HG03045 (cell line): ENCODE measurements at regions not wholly inside any gene's neighbourhood (a gene's known extent, or its start where the extent isn't known, plus 50 kb on each side); places are given as distances from the start of the nearest gene placed in this dataset.

Experiments
- ATAC-seq: cut with Tn5 transposase; IDR thresholded peaks from one replicate; pipeline ENCODE4 v1.9.1; 2021; ENCODE audit warnings: mild to moderate bottlenecking, moderate library complexity; ENCODE audit not compliant: unreplicated experiment

DNA sequence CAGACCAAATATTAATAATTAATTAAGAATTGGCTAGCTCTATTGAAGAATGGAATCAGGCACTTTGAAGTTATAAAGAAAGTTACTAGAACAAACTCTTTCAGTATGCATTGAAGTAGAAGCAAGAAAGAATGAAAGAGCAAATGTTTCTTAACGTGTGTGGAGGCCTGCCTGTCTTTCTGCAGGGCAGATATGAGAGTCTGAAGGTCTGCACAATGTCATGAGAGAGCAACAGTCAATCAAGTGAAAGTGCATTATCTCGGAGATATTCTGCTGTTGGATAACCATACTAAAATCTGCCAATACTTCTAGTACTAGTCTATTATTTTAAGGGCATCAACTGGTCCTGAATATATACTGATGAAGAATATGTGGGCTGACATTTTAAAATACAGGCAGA is 1270.8 kb downstream of the ZPLD1 start:
- no peak for ATAC-seq

DNA sequence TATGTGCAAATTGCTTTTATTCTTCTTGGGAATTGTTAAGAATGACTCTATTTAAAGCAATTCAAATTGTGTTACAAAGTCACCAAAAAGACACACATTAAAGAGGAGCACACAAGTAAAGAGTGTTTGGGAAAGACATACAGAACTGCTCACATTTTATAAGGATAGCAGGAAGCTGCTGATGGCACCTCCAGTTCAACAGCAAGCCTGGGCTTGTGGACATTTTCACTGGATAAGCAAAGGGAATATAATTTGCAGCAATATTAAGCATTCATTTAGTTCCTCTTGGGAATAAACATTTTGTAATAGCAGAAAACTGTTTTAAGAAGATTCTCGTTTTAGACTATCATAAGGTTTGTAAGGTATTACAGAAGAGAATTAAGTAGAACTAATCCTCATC is 1271.9 kb downstream of the ZPLD1 start:
- ATAC-seq: no peak

DNA sequence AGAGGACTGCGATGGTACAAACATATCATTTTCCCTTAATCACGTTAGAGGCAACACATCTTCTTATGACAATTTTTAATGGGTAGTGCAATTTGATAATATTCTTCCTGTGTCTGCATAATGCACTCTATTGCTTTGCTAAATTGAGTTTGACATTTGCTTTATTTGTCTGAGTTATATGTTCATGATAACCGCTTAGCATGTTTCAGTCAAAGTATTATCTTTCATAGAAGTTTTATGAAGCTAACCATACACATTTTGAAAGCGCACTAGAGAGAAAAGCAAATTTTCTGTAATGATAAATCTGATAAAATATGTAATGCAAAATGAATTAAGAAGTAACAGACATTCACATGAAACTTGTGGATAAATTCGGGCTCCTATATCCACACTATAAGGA is 1276.9 kb downstream of the ZPLD1 start:
- ATAC-seq: no peak

DNA sequence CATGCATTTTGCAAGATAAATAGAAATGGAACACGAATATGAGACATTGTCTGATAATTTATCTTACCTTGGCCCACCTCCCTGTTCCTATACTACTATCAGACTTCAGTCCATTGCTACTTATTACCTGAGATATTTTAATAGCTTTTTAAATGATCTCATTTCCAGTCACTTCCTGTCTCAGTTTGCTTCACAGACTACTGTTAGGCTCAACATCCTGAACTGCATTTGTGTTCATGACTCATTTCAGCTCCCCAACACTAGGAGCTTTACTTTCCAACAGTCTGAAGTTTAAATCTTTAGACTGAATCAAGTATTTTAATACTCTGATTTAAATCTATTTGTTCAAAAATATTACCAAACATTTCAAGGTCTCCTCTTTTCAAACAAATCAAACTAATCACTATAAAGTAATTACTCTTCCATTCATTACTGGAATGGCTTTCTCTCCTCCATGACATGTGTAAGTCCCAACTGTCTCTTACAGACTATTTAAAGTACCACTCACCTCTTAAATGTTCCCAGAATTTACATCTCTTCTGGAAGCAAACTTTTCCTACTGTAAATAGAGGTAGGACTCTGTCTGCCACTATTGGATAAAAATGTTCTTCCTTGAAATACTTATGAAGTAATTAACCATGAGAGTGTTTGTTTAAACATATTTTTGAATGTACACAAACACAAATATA is 1277.6 kb downstream of the ZPLD1 start:
- no peak for ATAC-seq

DNA sequence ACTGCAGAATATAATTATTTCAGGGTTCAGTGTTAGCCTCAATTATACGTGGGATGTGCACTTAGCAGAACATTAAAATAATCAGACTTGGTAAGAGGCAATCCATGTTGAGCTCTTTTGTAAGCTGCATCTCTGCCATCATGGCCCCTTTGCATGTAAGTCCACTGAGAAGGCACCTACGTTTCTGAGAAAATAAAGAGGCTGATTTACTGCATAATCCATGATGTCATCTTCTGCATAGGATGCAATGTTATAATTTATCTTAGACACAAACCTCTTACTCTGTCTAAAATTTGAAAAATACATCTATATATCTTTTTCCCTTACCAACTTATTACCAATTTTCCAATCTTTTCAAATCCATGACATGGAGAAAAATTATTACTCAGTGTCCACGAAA is 1294.7 kb downstream of the ZPLD1 start:
- no peak for ATAC-seq

DNA sequence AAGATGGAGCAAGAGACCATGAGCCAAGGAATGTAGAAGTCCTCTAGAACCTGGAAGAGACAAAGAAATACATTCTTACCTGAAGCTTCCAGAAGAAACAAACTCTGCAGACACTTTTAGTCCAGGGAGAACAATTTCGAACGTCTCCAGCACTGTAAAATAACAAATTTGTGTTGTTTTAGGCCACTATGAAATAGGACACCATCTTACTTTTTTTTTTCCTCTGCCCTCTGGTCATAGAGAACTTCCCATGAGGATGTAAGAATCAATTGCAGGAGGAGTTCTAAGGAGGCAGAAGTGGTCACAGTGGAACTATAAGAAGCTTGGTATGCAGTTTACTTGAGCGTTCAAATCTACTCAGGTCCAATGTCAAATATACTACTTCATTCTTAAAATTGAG is 1295.9 kb downstream of the ZPLD1 start:
- no peak for ATAC-seq

DNA sequence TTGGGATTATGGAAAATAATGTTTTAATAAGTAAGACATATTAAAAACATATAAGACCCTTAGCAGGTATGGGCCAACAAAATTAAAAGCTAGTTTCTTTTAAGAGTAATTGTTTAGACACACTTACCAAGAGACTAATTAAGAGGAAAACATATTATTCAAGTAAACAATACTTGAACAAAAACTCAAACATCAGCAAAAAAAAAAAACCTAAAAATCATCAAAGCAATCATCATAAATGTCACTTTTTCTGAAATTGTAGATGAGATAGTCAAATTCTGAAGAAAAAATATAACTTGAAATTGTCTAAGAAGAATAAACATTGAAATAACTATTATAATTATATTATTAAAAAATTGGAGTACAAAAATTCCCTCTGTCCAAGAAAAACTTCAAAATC is 1318.2 kb downstream of the ZPLD1 start:
- no peak for ATAC-seq

DNA sequence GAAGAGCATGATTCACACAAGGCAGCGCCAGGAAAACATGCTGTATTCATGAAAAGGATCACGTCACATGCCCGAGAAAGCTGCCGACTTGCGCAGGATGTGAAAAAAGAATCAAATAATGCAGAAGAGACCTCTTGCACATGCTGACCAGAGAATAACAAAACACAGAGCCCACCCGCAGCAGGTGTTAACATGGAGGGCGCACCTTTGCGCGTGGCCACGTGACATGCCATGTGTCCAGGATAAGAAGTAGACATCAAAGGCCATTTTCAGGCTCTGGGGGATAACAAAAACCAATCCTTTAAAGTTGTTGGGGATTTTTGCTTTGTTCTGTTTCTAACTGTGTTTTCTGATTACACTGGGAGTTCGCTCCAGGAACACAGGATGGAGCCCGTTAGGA is 1332.8 kb downstream of the ZPLD1 start:
- no peak for ATAC-seq

DNA sequence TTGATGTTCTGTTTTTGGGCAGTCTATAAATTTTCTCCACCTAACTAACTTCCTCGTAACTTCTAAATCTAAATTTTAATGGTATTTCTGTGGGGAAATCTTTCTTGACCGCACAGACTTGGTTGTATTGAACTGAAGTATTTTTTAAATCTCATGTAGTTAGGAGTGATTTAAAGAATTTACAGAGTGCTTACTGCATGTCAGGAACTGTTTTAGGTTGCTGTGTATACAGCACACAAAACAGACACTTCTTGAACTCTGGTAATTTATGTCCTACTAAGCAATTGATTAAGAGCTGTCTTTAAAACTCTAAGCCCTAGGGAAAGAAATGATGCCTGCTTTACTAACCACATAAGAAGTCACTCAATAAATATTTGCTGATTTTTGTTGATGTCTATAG is 1350.2 kb downstream of the ZPLD1 start:
- ATAC-seq: no peak

DNA sequence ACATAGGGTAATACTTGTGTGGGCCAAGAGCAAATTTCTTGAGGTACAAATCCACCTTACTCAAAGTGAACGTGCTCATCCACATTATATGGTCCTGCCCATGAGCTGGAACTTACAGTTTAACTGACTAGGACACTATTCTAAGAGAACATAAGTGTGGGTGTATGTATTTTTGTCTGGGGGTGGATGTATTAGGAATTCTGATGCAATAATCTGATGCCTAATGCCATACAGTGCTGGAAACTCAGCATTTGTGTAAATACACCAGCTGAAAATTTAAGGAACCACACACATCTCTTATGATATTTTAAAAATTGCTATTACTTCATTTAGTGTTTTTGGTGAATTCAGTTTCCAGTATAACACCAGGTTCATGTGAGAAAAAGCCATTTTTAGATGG is 1350.7 kb downstream of the ZPLD1 start:
- no peak for ATAC-seq

DNA sequence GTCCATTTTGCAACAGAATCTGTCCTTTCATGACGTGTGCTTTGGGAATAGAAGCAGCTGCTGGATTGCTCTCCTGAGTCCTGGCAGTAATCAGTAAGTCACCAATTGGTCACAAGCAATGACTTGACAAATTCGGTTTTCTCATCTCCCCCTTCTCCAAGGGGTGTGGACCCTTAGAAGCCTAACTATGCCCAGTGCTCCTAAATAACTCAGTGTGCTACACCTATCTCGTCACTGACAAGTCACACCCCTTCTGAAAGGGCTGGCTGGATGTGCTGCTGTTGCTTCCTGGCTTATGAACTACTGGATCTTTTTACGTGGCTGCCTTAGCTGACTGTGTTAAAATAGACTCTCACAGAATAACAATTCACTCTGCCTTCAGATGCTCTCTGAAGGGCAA is 1351.5 kb downstream of the ZPLD1 start:
- ATAC-seq: no peak

DNA sequence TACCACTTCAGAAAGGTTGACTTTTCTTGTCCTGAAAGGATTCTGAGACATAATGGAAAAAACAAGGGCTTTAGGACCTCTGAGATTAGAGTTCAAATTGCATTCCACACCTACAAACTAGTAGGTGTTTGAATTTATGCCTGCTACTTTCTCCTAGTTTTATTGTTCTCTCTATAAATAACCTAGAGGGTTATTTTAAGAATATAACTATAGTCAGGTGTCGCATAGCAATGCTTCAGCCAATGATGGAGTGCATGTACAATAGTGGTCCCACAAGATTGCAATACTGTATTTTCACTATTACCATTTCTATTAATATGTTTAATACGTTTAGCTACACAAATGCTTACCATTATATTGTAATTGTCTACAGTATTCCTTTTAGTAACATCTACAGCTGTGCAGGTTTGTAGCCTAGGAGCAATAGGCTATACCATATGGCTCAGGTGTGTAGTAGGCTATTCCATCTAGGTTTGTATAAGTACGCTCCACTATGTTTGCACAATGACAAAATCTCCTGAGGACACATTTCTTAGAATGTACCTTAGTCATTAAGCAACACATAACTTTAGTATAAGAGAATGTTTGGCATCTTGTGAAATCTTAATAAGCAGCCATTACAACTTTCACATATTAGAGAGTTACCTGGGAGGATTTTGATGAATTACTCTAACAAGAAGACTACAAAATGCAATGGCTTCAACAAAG is 1352.5 kb downstream of the ZPLD1 start:
- no peak for ATAC-seq

DNA sequence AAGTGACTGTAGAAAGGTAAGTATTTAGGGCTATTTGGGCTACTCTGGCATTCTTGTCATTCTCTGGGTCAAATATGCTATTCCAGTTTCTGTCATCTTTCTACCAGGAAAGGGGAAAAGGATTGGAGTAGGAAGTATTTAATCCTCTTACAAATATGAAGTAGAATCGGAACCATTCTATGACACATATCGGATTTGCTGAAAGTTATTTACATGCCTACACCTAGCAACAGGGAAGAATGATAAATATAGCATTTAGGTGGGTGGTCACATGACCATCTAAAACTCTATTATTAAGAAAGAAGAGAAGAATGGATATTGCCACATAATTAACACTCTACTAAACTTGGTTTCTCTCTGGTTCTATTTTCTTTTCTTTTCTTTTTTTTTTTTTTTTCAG is 1353.1 kb downstream of the ZPLD1 start:
- ATAC-seq: no peak

DNA sequence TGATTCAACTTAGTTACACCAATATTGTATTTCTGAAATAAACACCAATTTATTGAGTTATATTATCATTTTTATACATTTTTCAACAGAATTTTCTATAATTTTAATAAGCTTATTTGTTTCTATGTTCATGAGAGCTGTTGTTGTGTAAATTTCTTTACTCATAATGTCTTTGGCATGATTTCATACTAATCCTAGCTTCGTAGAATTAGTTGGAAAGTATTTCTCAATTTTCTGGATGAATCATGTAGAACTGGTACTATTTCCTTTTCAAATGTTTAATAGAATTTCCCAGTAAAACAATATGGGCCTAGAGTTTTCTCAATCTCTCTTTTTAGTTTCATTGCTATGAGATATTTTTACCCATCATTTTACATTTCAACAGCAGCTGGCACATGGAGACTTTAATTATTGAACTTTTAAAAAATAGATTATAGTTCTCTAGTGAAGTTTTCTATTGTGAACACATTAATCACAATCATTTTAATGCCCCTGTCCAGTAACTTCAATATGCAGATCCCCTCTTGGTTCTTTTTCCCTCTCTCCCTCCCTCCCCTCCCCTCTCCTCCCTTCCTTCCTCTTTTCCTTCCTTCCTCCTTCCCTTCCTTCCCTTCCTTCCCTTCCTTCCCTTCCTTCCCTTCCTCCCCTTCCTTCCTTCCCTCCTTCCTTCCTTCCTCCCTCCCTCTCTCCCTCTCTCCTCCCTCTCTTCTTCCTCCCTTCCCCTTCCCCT is 1357.1 kb downstream of the ZPLD1 start:
- no peak for ATAC-seq

DNA sequence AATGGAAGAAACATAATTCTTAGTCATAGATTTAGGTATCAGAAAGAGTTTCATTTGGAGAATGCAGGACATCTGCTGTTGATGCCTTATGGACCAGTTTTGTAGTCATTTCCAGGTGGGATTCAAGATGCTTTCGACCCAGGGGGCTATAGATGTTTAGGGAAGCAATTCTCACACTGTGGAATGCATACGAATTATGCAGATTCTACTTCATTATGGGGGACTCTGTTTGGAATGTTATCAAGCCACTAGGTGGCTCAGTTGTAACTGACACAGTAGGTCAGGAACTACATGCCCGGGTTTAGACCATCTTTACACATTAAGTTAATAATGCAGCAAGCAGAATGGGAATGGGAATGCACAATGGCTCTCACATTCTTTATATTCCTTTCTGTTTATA is 1359.8 kb downstream of the ZPLD1 start:
- no peak for ATAC-seq

DNA sequence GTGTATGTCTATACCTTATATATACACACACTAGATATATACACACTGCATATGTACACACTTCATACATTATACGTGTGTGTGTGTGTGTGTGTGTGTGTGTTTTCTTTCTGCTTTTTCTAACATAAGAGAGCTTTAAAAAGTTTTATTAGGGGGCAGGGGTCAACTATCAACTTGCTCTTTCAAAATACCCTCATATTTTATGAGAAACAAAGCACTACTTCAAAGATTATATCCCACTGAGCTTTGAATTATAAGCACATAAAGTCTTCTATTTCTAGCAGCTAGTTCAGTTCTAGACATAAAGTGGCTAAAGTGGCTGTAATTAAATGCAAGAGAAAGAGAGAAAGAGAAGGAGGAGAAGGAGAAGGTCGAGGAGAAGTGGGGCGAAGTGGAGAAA is 1361.3 kb downstream of the ZPLD1 start:
- no peak for ATAC-seq

DNA sequence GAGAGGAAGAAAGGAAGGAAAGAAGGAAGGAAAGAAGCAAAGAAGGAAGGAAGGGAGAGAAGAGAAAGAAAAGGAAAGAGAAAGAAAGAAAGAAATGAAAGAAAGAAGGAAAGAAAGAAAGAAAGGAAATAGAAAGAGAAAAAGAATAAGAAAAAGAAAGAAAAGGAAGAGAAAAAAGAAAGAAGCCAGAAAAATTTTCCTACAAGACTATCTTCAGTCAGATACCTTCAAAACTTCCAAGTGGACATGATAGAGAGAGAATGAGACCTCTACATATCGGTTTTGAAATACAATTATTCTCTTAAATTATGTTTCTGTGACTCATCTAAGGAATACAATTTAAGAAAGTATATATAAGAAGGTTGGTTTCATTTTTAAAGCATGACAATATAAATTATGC is 1369.0 kb downstream of the ZPLD1 start:
- ATAC-seq: no peak

DNA sequence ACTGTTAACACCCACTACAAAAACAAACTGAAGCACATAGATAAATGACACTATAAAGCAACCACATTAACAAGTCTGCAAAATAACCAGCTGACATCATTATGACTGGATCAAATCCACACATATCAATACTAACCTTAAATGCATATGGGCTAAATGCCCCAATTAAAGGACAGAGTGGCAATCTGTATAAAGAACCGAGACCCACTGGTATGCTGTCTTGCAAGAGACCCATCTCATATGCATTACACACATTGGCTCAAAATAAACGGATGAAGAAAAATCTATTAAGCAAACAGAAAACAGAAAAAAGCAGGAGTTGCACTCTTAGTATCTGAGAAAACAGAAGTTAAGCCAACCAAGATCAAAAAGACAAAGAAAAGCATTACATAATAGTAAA is 1375.4 kb downstream of the ZPLD1 start:
- ATAC-seq: no peak

DNA sequence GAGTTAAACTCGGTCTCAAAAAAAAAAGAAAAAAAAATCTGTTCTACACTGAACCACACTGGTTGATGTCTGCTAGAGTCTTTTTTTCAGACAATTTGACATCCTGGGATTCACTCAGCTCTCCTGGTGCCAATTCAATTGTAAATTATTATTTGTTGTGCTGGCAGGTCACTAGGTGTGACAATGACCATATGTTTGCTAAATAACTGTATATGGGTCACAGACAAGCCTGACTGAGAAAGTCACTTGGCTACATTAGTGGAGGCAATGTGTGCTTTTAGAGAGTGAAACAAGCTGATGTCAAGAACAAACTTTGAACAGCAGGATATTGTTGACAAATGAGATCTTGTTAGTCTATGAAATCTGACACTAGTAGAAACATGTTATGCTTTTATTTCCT is 1379.1 kb downstream of the ZPLD1 start:
- ATAC-seq: no peak

DNA sequence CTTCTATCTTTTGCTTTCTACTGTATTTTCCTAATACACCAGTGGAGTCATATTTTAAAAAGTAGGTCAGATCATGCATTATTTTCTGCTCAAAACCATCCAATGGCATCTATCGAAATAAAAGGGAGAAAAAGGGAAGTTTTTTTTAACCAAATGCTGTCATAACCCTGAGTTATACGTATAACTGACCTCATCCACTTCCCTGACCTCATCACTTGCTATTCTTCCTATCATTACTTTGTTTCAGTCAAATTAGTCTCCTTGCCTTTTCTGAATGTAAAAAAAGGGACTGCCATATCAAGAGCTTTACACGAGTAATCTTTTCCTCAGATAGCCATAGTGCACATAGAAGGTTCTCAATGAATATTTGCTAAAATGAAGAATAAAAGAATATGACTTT is 1383.6 kb downstream of the ZPLD1 start:
- ATAC-seq: no peak

DNA sequence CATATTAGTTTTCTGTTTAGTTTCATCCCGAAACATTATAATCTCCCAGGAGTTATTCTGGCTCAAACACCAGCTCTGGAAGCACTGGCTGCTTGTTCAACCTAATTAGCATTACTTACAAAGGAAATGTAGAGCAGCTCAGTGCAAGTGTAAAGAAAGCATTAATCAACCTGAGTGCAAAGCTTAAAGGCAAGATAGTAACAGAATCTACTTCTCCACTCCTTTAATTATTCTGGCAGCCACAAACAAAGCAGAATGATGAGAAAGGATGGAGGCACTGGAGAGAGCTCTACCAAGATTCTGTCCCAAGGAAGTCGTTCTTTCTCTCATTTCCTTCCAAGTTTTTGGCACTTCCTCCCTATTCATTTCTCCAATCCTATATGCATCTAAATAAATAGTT is 1384.0 kb downstream of the ZPLD1 start:
- no peak for ATAC-seq

DNA sequence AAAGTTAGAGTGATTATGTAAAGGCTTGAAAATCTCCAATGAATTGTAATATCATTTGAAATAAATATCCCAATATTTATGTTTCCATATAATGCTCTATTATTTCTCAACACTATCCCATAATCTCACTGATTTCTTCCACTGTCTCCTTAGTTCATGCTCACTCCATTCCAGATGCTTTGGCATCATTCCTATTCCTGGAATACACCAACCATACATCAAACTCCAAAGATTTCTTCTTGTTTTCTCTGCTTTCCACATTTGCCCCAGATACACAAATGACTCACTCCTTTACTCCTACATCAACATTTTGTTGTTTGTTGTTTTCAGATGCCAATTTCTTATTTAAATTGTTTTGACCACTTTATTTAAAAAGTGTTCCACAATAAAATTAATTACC is 1390.8 kb downstream of the ZPLD1 start:
- ATAC-seq: no peak
